GM19240 (cell line): ENCODE measurements at regions not wholly inside any gene's neighbourhood (a gene's known extent, or its start where the extent isn't known, plus 50 kb on each side); places are given as distances from the start of the nearest gene placed in this dataset.

Experiments used
- DNase-seq: peaks from one replicate; pipeline ENCODE4 v3.0.0; 2011; ENCODE audit warnings: low spot score; ENCODE audit not compliant: insufficient read length

DNA sequence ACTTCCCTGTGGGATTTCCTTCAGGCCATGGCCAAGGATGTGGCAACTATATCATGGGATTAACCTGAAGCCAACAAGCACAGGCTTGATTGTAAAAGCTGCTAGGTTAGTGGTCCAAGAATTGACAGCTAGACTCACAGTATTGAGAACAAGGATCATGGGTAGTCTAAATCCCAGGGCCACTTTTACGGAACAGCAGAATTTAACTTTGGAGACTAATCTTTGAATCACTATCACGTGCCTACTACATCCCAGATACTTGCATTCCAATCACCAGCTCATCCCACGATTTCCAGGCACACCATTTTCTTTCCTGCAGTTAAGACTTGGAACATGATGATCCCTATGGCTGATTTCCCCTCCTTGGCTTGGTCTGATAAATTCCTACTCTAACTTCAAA is 65.6 kb upstream of the ADO start:
- no peak for DNase-seq

DNA sequence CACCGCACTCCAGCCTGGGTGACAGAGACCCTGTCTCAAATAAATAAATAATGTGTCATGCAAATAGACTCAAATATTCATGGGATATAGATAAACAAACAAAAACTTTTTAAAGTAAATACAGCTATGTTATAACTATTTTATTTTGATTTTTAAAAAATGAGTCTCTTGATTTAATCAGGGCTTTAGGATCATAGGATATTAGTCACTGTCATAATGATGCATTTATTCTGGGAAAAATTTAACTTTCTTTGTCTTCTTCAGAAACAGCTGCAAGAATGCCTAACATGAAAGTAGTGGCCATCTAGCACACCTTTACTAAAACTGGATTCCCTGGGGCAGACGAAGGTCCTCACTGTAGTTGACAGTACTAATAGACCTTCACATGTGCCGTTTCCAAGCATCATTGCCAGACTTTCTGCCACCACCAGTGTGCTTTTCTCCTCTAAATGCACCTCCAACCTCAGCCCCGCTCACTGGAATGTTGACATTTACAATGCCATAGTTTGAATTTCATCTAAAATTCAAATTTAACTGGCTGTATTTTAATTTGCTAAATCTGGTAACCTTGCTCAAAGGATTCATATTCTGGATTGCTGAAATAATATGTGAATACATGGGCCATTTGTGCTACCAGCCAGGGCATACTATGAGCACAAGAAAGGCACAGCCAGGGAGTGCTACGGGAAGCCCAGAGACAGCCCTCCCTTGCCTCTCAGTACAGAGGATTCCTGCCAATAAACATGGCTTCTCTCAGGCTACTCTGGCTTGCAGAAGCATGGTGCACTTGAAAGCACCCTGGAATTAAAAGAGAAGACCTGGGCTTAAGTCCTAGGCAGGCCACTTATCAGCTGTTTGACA is 63.4 kb upstream of the ADO start:
- no peak for DNase-seq

DNA sequence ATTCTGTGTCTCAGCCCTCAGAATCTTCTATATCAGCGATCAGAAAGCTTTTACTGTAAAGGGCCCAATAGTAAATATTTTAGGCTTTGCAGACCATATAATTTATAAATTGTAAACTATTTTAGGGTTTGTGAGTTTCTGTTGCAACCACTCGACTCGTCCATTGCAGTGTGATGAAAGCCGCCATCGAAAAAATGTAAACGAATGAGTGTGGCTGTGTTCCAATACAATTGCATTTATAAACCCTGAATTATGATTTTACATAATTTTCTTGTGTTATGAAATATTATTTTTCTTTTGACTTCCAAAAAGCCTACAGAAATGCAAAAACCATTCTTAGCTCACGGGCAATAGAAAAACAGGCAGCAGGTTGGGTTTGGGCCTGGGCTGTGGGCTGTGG is 62.5 kb upstream of the ADO start:
- no peak for DNase-seq

DNA sequence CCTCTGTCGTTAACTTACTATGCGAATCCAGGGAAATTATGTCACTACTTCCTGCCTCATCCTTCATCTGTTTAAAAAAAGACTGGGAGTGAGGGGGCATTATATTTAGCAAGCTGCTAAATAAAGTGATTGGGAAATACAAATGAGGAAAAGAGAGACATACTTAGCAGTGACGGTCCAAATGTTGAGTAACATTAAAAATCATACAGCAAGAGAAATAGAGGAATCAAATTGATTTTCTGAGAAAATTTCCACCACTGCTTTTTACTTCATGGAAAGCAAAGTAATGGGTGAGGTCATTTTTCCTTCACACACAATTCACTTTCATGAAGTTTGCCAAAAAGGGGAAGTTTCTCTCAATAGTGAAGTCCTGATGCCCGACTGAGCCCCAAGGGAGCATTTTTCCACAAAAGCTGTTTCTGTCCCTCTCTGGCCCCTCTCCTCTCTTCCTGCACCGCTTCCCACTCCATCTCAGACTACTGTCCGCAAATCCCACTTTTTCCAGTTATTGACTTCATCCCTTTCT is 61.9 kb upstream of the ADO start:
- no peak for DNase-seq

DNA sequence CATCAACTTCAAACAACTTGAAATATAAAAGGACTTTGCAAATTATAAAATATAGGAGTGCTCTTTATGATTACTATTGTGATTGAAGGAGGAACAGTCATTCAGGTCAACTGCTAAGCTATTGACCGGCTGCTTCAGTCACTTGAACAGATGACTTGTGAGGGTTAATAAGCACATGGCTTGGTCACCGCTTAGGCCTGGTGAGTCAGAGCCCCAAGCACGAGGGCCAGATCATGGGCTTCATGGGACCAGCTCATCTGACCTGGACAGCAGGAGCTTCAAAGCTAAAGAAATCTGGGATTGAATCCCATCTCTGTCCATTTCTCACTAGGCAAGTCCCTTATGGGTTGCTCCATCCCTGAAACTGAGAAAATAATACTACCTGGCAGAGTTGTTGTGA is 60.4 kb upstream of the ADO start:
- DNase-seq, result no peak

DNA sequence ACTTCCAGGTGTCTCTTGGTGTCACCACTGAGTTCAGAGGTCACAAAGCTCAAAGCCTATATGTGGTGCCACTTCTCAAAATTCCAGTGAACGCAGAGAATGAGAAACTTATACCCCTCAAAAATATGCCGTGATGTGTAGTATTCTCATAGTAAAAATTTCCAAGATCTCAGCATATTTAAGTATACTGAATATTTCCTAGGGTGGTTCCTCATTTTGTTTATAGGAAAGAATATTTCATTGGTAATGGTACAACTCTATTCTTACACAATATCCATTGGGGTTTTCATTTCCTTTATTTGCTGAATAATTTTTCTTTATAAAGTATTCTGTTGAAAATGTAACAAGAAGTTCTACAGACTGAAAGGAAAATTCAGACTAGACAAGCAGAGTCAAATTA is 58.9 kb upstream of the ADO start:
- DNase-seq, result no peak

DNA sequence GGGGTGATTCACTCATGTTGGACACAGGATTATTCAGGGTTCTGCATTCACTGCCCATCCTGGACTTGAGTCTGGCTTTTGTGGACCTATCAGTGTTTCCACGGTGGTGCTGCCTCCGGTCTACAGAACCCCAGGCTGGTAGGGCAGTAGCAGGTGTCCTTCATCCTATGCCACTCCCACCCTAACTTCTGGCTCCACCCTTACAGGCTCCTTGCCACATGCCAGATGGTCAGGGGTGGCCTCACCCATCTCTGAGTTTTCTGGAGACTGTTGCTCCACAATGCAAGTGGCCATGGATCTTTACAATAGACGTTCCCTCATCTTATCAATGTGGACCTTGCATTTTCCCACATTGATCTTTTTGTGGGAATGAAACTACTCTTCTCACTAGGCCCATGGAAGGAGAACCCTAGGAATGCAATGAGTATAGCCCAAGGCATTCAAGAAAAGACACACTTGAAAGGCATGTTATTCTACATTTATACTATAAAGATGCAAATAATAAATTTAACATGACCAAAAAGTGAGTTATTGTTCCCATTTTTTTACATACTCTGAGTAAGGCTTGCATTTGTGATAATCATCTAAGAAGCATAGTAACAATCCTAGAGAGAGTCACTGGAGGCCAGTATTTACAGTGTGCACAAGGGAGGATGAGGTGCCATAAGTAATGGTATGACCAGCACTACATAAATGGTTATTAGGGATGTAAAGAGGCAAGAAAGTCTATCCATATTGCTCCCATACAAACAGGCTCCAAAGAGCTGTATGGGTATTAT is 57.4 kb upstream of the ADO start:
- DNase-seq, result no peak

DNA sequence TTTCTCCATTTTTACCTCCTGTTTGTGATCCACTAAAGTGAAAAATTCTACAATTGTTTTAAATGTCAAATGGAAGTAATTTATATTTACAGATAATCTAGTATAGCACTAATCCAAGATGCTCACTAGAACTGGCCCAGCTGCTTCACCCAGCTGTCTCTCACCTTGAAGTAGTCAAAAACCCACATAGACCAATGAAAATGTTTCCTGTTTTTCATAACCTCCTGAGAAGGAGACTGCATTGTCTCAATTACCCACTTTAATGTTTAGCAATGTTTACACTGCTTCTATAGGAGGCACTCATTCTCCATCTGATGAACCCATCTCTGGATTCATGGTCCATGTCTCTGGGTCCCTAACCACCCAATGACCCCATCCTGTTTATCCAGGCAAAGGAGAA is 56.1 kb upstream of the ADO start:
- DNase-seq, result no peak

DNA sequence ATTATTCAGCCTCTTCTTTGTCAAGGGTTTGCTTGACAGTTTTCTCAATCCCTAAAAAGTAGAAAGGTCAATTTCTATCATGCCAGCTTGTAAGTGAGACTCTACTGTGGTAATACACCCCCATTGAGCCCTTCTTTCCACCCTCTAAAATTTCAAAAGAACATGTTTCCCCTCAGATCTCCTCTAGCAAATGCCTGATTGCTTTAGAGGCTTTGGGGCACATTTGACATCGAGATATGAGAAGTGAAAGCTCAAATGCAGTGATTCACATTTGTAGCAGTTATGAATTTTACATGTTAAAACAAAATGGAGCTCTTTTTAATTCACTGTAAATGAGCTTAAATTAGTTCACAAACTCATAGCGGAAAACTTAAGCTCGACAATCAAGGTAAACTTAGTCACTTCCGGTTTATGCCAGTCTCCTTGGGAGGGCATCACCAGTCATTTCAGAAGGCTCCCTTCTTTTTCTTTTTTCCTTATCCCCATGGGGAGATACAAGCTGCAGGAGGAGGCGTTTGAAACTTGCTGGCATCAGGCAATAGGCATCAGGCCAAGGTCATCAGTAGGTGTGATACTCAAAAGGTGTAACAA is 55.3 kb upstream of the ADO start:
- DNase-seq, result no peak
